Bone marrow (tissue), 2 donors: ENCODE measurements at regions not wholly inside any gene's neighbourhood (a gene's known extent, or its start where the extent isn't known, plus 50 kb on each side); places are given as distances from the start of the nearest gene placed in this dataset.
"Not testable (repeated sequence)": the region's sequence is repeated elsewhere in the genome, so short reads cannot be mapped to it uniquely, and the experiment has no call there.

ENCODE experiments used
- DNase-seq, 2 donors: peaks; one replicate each; lab custom pipeline; 2025; lab: John Stamatoyannopoulos, UW

DNA sequence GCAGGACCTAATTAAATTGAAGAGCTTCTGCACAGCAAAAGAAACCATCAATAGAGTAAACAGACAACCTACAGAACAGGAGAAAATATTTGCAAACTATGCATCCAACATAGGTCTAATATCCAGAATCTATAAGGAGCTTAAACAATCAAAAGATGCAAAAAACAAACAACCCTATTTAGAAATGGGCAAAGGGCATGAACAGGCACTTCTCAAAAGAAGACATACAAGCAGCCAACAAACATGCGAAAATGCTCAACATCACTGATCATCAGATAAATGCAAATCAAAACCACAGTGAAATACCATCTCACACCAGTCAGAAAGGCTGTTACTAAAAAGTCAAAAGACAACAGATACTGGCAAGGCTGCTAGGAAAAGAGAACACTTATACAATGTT, 189.2 kb downstream of the CYP26B1 start:
- not testable (repeated sequence) for DNase-seq

DNA sequence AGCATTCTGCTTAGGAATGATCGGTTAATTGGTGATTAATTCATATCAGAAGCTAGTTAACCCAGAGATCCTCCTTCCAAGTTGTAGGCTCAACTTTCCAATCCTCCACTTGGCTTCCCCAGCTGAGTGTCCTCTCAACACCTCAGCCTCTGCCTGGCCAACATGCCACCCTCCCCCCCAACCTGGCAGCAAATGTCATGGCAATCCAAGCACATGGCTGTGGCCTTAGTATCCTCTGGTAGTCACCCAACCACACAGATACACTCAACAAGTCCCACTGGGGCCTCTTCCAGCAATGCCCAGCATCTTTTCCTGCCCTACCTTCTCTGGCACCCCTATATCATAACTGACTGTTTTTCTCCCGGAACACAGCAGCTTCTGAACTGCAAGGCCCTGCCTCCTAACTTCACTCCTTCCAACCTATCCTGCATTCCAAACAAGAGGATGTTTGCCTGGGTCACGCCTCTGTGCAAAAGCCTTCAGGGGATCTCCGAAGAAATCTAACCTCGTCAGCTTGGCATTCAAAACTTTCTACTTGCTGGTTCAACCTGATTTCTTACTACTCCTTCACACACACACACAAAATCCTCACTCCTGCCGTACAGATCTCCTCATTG, 195.0 kb downstream of the CYP26B1 start:
- no peak for DNase-seq

DNA sequence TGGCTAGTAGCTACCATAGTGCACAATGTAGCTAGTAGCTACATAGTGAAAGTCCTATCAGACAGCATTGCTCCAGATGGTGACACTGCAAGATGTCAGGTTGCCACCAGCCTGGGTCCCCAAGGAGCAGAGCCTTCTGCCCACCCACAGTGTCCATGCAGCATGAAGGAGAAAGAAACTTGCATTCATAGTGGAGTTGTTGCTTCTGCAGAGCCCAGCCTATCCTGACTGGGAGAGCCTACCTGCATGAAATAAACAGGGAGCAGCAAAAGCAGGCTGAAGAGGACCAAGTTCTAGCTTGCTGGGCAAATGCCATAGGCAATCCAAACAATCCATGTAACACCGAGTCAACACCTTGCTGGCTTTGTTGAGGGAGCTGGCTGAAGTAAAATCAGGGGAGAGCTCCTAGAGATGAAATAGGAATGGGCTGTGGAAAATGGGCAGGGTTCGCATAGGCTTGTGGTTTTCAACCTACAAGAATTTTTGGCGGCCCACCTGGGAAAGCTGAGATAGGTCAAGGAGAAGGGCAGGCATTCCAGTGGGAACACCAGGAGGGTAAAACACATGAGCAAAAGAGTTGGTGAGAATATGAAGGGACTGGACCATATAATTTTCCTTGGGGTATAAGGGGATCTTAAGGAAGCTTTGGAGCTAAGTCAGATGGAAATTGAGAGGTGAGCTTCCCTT, 195.8 kb downstream of the CYP26B1 start:
- no peak for DNase-seq

DNA sequence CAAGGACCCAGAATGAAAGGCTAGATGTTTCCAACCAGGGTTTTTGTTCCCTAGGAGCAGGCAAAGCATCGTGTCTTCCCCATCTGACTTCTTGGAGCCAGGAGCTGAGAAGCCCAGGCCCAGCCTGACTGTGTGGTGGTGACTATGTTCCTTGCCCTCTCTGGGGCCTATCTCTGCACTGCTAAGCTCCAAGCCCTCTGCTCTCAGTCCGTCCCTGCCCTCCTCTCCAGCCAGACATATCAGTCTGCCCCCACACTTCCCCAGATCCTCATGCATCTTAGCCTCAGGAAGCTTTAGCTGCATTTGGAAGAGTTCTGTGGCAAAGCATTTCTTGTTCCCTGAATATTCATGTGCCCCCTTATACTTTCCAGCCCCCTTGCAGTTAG, 196.6 kb downstream of the CYP26B1 start:
- no peak for DNase-seq

DNA sequence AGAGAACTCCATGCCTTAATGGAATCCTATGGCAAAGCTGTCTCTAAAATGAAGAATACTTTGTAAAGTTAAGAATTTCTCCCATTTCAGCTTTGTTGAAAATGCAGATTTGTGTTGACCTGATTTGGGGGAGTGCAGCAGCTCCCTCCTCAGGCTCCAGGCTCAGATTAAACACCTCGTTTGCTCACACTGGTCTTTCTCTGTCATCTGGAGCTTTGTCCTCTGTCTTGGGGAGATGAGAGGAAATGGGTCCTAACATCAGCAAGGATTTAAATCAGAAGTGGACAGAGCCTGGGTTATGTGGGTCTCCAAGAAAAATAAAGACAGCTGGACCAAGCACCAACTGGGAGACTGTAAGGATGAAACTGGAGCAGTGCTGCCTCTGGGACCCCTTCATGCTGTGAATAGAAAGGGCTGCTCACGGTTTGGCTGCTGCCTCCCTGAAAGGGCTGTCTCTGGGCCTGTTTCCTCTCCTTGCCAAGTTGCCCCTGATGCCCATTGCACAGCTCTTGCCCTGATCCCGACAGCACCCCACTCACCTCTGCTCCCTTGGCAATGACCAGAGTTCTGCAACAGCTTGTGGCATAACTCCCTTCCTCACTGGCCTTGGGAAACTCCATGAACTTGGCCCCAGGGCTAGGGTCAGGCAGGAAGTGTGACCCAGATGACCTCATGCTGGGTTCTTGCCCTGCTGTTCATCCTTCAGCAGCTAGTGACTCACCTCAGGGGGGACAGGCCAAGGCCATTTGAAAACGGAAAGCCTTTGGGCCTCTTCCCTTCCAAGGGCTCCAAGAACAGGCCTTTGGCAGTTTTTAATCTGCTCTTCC, 197.2 kb downstream of the CYP26B1 start:
- no peak for DNase-seq

DNA sequence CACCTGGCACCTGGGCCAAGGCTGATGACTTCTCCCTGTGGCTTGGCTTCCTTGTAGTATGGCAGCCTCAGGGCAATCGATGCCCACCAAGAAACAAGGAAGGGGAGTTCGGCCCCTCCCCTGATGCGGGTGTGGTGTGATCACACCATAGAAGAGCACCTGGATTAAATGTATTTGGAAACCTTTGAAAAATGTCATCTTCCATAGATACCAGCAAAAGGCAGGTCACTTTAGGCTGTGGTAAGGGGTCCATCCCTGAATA, 198.2 kb downstream of the CYP26B1 start:
- no peak for DNase-seq

DNA sequence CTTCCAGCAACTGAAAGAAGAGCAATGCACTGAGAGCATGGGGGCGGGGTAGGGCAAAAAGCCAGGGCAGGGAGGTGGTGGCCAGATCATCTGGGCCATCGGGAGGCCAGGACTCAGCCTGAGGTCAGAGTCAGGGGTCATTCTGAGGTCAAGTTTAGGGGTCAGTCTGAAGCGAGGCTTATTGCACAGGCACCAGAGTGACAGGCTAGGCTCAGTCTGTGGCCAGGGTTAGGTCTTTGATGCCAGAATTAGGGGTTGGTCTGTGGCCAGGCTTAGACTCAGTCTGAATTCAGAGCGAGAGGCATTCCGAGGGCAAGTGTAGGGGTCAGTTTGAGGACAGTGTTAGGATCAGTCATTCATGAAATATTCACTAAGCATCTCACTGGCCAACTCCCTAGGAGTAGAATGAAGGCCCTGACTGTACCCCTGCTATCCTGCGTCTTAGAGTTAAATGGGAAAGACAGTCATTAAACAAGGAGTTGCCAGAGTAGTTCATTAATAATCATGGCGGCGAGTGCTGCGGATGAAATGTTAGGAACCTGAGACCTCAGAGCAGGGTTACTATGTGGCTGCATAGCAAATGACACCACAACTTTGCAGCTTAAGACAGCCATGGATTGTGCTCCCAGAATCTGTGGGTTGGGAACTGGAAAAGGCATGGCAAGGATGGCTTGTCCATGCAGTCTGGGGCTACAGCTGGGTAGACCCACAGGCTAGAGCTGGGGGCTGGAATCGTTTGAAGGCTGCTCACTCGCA, 198.7 kb downstream of the CYP26B1 start:
- no peak for DNase-seq

DNA sequence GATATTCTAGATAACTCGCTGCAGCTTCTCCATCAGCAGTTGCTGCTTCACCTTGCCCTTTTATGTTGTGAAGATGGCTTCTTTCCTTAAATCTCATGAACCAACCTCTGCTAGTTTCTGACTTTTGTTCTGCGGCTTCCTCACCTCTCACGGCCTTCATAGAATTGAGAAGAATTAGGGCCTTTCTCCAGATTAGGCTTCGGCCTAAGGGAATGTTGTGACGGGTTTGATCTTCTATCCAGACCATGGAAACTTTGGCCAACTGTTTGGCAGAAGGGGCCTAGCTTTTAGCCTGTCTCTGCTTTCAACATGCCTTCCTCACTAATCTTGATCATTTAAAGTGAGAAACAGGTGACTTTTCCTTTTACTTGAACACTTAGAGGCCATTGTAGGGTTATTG, 199.9 kb downstream of the CYP26B1 start:
- no peak for DNase-seq

DNA sequence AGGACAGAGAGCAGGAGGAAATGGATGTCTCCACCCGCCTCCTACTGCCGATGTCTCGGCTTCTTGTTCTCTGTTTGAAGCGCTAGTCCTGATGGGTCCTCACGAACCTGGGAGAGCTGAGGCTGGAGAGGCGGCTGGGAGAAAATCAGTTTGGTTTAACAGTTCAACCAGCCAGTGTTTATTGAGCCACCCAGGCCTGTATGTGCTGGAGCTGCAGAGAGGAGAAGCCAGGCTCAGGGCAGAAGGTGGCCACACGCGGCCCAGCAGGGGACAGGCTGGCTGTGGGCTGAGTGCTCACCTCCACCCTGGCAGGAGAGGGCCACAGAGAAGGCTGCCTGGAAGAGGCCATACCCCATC, 202.1 kb downstream of the CYP26B1 start:
- no peak for DNase-seq

DNA sequence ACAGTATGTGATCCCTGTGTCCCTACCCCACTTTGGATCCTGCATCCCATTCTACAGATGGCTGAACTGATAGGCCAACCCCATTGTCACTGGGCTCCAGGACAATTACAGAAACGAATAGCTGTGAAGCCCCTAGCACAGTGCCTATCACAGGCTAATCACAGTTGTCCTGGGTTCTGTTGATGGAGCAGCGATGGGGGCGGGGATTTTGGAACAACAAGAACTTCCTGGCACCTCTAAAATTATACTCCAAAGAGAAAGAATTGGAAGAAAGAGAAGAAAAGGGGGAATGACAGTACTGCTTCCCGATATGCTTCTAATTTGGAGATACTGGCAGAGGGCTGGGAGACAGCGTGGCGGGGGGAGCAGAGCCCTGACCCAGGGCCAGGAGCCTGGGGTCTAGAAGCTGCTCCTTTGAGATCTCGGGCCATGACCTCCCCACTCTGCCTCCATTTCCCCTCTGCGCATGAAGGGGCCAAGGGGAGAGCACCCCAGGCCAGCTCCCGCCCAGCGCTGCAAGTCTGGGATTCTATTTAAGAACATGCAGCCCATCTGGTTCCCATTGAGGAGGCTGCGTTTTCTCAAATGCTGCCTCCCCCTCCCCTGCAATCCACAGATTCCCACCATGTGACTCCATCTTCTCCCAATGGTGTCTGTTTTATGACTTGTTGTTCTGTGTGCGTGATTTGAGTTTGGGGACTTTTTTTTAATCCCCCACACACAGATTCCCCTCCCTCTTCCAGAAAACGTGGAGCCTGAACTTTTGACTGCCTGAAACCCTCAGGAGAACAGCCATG, 202.7 kb downstream of the CYP26B1 start:
- DNase-seq, result no peak

DNA sequence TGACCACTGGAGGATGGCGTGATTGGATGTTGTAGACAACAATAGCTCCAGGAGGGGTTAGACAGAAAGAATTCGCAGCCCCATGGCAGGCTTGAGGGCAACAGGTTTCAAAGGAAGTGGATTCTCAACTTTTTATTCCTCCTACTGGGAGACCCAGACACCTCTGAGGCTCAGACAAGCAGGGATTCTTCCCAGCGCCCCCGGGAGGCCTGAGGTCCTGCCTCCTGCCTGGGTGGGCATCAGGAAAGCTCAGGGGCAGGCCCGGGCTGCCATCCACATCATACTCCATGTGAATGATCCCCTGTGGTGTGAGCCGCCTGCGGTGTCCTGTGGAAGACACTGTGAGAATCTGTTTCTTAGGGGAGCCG, 203.5 kb downstream of the CYP26B1 start:
- no peak for DNase-seq

DNA sequence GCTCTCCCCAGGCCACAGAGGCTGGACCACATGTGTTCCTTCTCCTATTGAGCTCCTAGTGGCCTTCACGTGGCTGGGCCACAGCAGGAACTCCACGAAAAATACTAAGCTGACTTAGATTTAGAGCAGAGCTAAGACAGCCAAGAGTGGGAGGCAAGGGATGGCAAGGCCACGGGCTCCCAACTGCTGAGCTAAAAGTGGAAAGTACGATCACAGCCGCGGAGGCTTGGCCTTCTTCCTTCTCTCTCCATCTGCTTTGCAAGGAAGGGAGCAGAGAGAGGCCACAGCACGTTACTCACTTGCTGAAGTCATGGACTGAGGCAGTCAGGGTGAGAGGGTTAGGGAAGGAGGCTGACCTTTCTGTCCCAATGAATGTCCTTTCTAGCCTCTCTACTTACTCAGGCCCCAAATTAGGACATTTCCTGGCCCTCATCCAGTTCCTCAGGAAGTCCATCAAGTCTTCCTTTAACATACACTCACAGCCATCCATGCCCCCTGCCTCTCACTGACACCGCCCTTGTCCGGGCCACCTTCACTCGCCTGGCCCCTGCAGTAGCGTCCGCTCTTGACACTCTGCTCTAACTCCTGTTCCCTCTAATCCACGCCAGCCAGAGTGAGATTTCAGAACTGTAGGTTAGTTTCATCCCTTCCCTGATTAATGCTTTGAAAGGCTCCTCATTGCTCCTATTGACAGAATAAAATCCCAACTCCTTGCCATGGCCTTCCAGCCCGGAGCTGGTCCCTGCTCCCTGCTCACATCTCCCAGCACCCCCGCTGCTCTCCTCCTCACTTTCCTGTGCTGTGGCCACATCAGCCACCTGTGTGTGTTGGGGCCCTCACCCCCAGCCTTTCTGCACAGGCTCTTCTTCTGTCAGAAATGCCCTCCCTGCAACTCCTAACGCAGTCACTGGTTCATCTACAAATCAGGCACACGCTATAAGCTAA, 204.2 kb downstream of the CYP26B1 start:
- DNase-seq, result no peak

DNA sequence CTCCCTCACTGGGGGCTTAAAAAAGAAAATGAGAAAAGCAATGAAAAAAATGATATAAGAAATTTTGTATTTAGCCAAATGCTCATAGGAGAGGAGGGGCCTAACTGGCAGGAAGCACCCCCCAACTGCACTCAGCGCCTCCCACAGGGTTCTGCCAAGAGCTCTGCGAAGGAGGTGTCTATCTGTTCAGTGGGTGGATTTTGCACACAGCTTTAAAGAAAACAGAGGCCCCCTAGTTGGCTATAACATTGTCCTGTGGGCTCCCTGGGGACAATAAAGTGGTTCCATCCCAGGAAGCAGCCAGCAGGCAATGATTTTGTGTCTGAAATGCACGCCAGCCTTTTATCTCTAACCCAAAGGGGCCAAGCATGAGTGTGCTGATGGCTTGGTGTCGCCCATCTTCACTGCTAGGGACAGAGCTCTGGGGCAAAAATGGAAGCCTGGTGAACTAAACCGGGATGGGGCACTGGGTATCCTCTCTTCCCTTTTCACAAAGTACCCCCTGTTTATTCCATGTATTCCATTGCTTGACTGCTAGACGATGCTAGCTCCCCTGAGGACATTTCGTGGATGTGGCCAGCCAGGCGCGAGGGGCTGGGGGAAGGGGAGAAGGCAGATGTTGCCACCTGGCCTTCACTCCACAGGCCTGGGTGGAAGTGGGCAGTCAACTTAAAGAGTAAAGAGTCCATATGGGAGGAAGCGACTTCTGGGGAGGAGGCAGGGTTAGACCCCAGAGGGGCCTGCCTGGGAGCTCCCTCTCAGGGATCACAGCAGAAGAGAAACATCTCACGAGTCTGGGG, 205.7 kb downstream of the CYP26B1 start:
- no peak for DNase-seq

DNA sequence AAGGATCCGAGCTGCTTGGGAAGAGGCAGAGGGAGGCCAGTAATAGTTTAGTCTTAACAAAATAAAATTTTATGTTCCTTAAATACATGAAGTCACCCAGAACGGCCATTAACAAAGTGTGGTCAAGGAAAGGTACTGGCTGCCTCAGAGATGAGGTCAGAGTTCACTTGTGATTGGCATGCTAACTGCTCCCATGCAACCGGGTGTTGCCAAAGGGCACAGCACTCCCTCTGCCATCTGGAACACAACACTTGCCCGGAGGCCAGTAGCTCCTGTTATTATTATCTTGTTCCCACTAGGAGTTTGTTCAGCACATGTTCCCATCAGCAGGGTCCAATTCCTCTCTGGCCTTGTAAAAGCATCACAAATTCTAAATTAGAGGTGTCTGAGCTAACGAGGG, 207.0 kb downstream of the CYP26B1 start:
- no peak for DNase-seq

DNA sequence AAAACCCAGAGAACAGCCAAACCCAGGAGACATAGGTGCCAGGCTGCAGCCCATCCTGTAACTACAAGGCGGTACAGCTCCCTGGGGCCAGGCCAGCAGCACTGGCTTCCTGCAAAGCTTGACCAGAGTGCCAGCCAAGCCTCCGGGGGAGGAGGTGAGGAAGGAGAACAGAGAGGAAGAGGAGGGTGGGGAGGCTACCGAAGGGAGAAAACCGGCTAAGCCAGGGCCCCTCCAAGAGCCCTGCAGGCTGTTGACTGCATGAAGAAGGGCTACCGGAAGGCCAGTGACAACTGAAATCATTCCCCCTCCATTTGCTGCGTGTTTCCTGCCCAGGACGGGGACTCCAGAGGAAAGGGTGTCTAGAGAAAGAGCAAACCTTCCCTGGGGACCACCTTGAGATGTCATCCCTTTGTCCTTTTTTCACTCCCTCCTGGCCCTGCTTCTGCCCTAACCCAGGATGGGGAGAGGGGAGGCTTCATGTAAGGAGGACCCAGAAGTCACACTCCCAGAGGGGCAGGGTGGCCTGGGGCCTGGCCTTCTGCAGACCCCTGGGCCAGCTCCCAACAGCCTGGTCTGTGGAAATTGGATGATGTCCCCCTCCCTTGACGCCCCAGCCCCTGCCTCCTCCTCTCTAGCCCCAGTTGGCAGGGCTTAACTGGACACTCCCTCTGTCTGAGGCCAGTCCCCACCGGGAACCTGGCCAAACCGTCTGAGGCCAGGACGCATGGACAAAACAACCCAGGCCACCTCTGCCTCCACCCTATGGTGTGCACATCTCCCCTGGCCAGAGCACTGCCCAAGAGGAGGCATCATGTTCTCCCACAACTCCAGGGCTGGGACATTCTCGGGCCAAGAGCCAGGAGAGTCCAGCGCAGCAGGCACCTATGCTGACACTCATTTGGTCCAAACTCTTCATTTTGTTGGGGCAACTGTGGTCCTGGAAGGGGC, 207.8 kb downstream of the CYP26B1 start:
- no peak for DNase-seq

DNA sequence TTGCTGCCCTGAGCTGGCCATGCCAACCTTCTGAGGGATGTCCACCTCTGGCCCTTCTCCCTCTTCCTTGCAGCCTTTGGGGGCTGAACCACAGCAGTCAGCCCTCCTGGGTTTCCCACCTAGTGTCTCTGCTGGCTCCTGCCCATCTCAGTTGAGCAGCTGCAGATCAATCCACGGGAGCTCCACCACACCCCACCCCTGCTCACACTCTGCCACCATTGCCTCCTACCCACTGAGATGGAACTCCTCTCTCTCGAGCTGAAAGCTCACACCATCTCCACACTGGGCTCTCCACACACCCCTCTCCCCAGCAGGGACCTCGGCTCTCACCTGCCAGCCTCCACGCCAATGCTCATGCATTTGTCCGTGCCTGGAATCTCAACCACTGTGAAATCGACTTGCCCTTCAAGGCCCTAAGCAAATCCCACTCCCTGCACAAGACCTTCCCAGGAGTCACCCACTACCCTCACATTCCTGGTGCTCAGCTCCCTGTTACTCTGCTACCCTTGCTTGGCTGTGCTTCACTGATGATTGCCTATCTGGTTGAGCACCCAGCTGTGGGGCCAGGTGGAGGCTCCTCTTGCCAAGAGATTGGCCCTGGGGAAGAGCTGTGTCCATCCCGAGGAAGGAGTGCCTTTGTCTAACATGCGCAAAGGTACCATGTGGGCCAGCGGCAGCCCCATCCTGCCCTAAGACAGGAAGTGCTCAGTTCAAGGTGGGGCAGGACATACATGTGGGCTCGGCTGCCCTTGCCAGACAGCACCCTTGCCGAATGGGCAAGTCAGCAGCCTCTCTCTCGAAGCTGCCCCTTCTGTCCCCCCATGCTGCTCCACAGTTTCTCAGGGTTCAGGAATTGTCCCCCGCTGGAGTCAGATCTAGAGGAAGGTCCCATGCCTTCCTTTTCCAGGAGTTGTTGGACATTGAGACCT, 208.7 kb downstream of the CYP26B1 start:
- DNase-seq, result no peak

DNA sequence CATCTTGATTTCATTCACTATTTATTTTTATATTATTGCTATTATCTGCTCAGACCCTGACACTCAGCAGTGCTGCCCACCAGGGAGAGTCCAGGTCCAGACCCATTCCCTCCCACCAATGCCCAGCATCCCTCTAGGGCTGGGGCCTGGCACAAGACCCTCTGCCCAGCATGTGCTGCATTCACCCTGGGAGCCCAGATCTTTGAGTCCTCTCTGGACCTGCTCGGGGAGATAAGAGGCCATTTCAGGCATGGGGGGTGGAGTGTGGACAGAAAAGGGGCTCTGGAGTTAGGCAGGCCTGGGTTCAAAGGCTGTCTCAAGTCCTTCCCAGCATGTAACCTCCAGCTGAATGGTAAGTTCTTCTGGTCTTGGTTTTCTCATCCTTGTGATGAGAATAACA, 209.6 kb downstream of the CYP26B1 start:
- DNase-seq, result no peak

DNA sequence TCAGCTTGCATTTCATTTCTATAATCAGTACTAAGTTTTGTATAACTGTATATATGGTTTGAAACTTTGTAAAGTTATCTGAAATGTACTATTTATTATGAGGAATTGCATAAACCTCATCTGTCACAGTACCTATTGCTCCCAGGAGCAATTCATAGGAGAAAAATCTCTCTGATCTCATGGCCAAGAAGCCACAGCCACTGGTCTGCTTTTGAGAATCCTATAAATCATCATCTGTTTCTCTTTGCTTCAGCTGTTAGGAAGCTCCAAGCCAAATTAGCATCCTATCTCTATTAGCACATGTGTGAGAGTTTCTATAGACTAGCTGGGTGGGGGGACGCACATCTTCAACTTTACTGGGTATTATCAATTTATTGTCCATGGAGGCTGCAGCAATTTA, 210.3 kb downstream of the CYP26B1 start:
- no peak for DNase-seq
